Liver (tissue), 8 donors: ENCODE measurements at regions not wholly inside any gene's neighbourhood (a gene's known extent, or its start where the extent isn't known, plus 50 kb on each side); places are given as distances from the start of the nearest gene placed in this dataset.

Experiments used
- DNase-seq: peaks from one replicate; pipeline ENCODE4 v3.0.0-alpha.2; 2017; ENCODE audit warnings: low spot score
- H3K27ac ChIP-seq, 2 donors: one replicate each; pipeline ENCODE4 v1.7.0; 2013; ENCODE audit warnings: inconsistent platforms in 2 of 2, low read length in 2 of 2, control low read depth in 1 of 2, low read depth in 1 of 2, mild to moderate bottlenecking in 1 of 2
- H3K27me3 ChIP-seq, 4 donors: one replicate each; pipeline versions ENCODE4 v1.6.1 to v1.7.0; 2013; ENCODE audit warnings: low read length in 3 of 4, inconsistent platforms in 1 of 4, mild to moderate bottlenecking in 1 of 4, moderate library complexity in 1 of 4; ENCODE audit not compliant: control insufficient read depth in 4 of 4, insufficient read depth in 4 of 4
- H3K36me3 ChIP-seq, 4 donors: one replicate each; pipeline versions ENCODE4 v1.6.1 to v1.7.0; 2013; ENCODE audit warnings: low read length in 3 of 4, mild to moderate bottlenecking in 3 of 4, low read depth in 1 of 4, moderate library complexity in 1 of 4; ENCODE audit not compliant: control insufficient read depth in 4 of 4, insufficient read depth in 3 of 4
- H3K4me1 ChIP-seq, 4 donors: one replicate each; pipeline versions ENCODE4 v1.6.1 to v1.7.0; 2013; ENCODE audit warnings: low read length in 3 of 4, mild to moderate bottlenecking in 3 of 4, moderate library complexity in 1 of 4; ENCODE audit not compliant: control insufficient read depth in 4 of 4, insufficient read depth in 4 of 4
- H3K4me3 ChIP-seq, 3 donors: one replicate each; pipeline versions ENCODE4 v1.6.1 to v1.7.0; 2013; ENCODE audit warnings: low read length in 3 of 3, control low read depth in 1 of 3, low read depth in 1 of 3, mild to moderate bottlenecking in 1 of 3
- H3K9ac ChIP-seq, 2 donors: one replicate each; pipeline ENCODE4 v1.7.0; 2013; ENCODE audit warnings: low read length in 2 of 2, mild to moderate bottlenecking in 2 of 2, moderate library complexity in 2 of 2, control low read depth in 1 of 2, low read depth in 1 of 2
- H3K9me3 ChIP-seq, 4 donors: one replicate each; pipeline versions ENCODE4 v1.6.1 to v1.7.0; 2013; ENCODE audit warnings: low read length in 3 of 4; ENCODE audit not compliant: control insufficient read depth in 4 of 4
- ATF3 ChIP-seq: IDR thresholded peaks from 2 replicates; pipeline ENCODE4 v1.6.1; 2016; ENCODE audit warnings: antibody characterized with exemption
- CTCF ChIP-seq: fragments of 150-350 bp; IDR thresholded peaks from 2 replicates; pipeline ENCODE4 v1.5.1; 2017; ENCODE audit warnings: improper control_type of control experiment, low read depth, low read length; ENCODE audit not compliant: missing input control
- EGR1 ChIP-seq, 2 donors: IDR thresholded peaks; 2 replicates each; pipeline ENCODE4 v1.6.1; 2016 to 2018; ENCODE audit warnings: antibody characterized with exemption in 2 of 2, low read depth in 2 of 2
- FOXA1 ChIP-seq: IDR thresholded peaks from 2 replicates; pipeline ENCODE4 v1.6.1; 2016; ENCODE audit warnings: antibody characterized with exemption
- FOXA2 ChIP-seq: IDR thresholded peaks from 2 replicates; pipeline ENCODE4 v1.6.1; 2016; ENCODE audit warnings: antibody characterized with exemption
- GABPA ChIP-seq, 2 donors: IDR thresholded peaks in 1 of 2; conservative IDR thresholded peaks in 1 of 2; 2 replicates each; pipeline ENCODE4 v1.6.1; 2016; ENCODE audit warnings: antibody characterized with exemption in 2 of 2, mild to moderate bottlenecking in 1 of 2, moderate library complexity in 1 of 2
- HNF4A ChIP-seq, 2 donors: conservative IDR thresholded peaks; 2 replicates each; pipeline ENCODE4 v1.6.1; 2016; ENCODE audit warnings: antibody characterized with exemption in 2 of 2, mild to moderate bottlenecking in 2 of 2
- HNF4G ChIP-seq: IDR thresholded peaks from 2 replicates; pipeline ENCODE4 v1.6.1; 2016; ENCODE audit warnings: antibody characterized with exemption
- JUND ChIP-seq, 2 donors: IDR thresholded peaks; 2 replicates each; pipeline ENCODE4 v1.6.1; 2016; ENCODE audit warnings: antibody characterized with exemption in 2 of 2
- NR2F2 ChIP-seq: IDR thresholded peaks from 2 replicates; pipeline ENCODE4 v1.6.1; 2016; ENCODE audit warnings: antibody characterized with exemption
- RAD21 ChIP-seq, 2 donors: IDR thresholded peaks; 2 replicates each; pipeline ENCODE4 v1.6.1; 2016; ENCODE audit warnings: antibody characterized with exemption in 2 of 2, mild to moderate bottlenecking in 2 of 2
- REST ChIP-seq: IDR thresholded peaks from 2 replicates; pipeline ENCODE4 v1.6.1; 2016; ENCODE audit warnings: antibody characterized with exemption, mild to moderate bottlenecking
- SP1 ChIP-seq: IDR thresholded peaks from 2 replicates; pipeline ENCODE4 v1.6.1; 2018; ENCODE audit warnings: antibody characterized with exemption, mild to moderate bottlenecking
- TAF1 ChIP-seq: conservative IDR thresholded peaks from 2 replicates; pipeline ENCODE4 v1.6.1; 2016; ENCODE audit warnings: antibody characterized with exemption, mild to moderate bottlenecking
- YY1 ChIP-seq: IDR thresholded peaks from 2 replicates; pipeline ENCODE4 v1.6.1; 2016; ENCODE audit warnings: antibody characterized with exemption, mild to moderate bottlenecking
- ZBTB33 ChIP-seq: IDR thresholded peaks from 2 replicates; pipeline ENCODE4 v1.6.1; 2016; ENCODE audit warnings: antibody characterized with exemption
- WGBS: extraction: QIAGEN DNeasy Blood & Tissue Kit; methylation state at CpG from one replicate; pipeline ENCODE4 v1.1.7; 2013; 5-methylcytosine and 5-hydroxymethylcytosine counted together
- TF ChIP-seq, protein P1 (sequence below): IDR thresholded peaks from 2 replicates; pipeline ENCODE4 v1.6.1; 2016; ENCODE audit warnings: antibody characterized with exemption
- donor health status: healthy.
- donor health status: healthy.
- donor health status: healthy.
- donor health status: healthy.
- donor health status: healthy.

- Histone ChIP-seq H3K27ac (no peak overlapping the region), H3K4me3 (no peak overlapping the region), H3K4me1 (no peaks in the 10 kb centered on the region), H3K36me3 (no peaks in the 10 kb centered on the region), H3K9me3 (no peaks in the 10 kb centered on the region), H3K9ac (no peak overlapping the region), H3K27me3 (no peaks in the 10 kb centered on the region)
- 91% methylated on average over 5 of the region's 5 CpGs for WGBS
- no peak for DNase-seq
- no peak for TF ChIP-seq HNF4A (conservative IDR thresholded peaks at IDR 0.05)
- no peak for TF ChIP-seq JUND (IDR thresholded peaks at IDR 0.05)
- no peak for TF ChIP-seq FOXA2
- TF ChIP-seq CTCF: no peak
- no peak for TF ChIP-seq FOXA1
- TF ChIP-seq SP1: no peak
- no peak for TF ChIP-seq ZBTB33
- no peak for TF ChIP-seq GABPA (IDR thresholded peaks at IDR 0.05 in 1 of 2, conservative IDR thresholded peaks at IDR 0.05 in 1 of 2)
- no peak for TF ChIP-seq TAF1
- no peak for TF ChIP-seq RAD21 (IDR thresholded peaks at IDR 0.05)
- TF ChIP-seq ATF3: no peak
- TF ChIP-seq REST: no peak
- no peak for TF ChIP-seq YY1
- TF ChIP-seq NR2F2: no peak
- TF ChIP-seq HNF4G: no peak
- TF ChIP-seq, protein P1, sequence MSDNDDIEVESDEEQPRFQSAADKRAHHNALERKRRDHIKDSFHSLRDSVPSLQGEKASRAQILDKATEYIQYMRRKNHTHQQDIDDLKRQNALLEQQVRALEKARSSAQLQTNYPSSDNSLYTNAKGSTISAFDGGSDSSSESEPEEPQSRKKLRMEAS: no peak
- no peak for TF ChIP-seq EGR1 (IDR thresholded peaks at IDR 0.05; ENCODE audit: low read depth in 2 of 2)
These were observed 116.9 kb upstream of the UXS1 start for GRCh38 chr2:106311041-106311370.

DNA sequence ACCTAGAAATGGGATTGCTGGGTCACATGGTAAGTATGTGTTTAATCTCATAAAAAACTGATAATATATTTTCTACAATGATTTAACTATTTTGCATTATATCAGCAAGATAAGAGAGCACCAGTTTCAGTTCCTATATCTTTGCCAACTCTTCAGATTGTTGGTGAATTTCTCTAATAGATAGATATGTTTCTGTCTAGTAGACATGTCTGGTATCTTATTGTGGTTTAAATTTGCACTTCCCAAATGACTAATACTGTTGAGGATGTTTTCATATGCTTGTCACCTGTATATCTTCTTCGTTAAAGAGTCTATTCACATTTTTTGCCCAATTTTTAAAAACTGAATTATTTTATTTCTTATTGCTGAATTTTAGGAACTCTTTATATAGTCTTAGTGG, 113.8 kb upstream of the UXS1 start:
- WGBS: 90% methylated on average over 1 of the region's 1 CpG
- DNase-seq: no peak
- H3K27ac ChIP-seq: no peak overlapping the region
- H3K4me1 ChIP-seq: peaks cover 2 to 9% (median 4%) of the 10 kb centered on the region in 4 donors
- no peaks in the 10 kb centered on the region for H3K9me3 ChIP-seq
- H3K36me3 ChIP-seq: no peaks in the 10 kb centered on the region
- H3K4me3 ChIP-seq: no peak overlapping the region
- H3K27me3 ChIP-seq: no peaks in the 10 kb centered on the region
- TF ChIP-seq EGR1 (IDR thresholded peaks at IDR 0.05; ENCODE audit: low read depth in 2 of 2): no peak
- TF ChIP-seq YY1: no peak
- TF ChIP-seq, protein P1: no peak
- TF ChIP-seq REST: no peak
- no peak for TF ChIP-seq CTCF
- no peak for TF ChIP-seq TAF1
- no peak overlapping the region for H3K9ac ChIP-seq
